ENCODE measurements at regions not wholly inside any gene's neighbourhood (a gene's known extent, or its start where the extent isn't known, plus 50 kb on each side); places are given as distances from the start of the nearest gene placed in this dataset.

DNA sequence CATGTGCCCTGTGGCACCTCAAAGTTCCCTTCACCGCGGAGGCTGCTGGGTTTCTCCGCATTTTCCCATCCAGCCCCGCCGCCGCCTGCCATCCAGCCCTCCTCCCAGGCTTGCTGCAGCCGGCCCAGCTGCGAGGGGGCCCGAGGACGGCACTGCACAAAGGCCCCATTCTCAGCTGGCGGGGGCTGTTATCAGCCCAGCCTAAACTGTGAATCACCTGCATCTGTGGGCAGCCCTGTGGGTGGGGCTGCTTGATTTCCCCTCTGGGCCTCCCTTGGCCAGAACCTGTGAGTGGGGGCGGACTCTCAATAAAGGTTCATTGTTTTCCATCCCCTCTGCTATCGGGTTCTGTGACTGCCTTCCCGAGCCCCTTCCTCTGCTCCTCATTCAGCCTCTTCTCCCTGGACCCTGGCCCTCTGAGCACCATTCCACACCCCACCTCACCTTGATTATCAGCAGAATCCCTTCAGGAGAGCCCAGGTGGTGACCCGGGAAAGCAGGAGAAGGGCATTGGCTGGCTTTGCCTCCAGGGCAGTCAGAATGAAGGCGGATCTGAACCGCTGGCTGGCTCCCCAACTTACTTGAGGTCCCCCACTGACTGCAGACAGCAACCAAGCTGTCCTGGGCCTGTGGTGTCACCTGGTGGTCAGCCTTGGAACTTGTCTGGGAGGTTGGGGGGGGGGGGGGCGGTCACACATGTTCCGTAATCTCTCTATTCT is 204.5 kb downstream of the ZFP36L2 start:
- POLR2A ChIA-PET, result no interaction called here
- CTCF ChIA-PET, result interaction anchor here (1.0 kb wide), 1 partner anchor 17 kb away, joined by 3 read pairs; no protein-coding TSS in a partner anchor
- TF ChIP-seq, protein P1, sequence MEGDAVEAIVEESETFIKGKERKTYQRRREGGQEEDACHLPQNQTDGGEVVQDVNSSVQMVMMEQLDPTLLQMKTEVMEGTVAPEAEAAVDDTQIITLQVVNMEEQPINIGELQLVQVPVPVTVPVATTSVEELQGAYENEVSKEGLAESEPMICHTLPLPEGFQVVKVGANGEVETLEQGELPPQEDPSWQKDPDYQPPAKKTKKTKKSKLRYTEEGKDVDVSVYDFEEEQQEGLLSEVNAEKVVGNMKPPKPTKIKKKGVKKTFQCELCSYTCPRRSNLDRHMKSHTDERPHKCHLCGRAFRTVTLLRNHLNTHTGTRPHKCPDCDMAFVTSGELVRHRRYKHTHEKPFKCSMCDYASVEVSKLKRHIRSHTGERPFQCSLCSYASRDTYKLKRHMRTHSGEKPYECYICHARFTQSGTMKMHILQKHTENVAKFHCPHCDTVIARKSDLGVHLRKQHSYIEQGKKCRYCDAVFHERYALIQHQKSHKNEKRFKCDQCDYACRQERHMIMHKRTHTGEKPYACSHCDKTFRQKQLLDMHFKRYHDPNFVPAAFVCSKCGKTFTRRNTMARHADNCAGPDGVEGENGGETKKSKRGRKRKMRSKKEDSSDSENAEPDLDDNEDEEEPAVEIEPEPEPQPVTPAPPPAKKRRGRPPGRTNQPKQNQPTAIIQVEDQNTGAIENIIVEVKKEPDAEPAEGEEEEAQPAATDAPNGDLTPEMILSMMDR (IDR thresholded peaks at IDR 0.05; ENCODE audit: control extremely low read depth, extremely low read depth, low read depth, missing control alignments), result no peak
- no peak for DNase-seq (ENCODE audit: extremely low spot score)

DNA sequence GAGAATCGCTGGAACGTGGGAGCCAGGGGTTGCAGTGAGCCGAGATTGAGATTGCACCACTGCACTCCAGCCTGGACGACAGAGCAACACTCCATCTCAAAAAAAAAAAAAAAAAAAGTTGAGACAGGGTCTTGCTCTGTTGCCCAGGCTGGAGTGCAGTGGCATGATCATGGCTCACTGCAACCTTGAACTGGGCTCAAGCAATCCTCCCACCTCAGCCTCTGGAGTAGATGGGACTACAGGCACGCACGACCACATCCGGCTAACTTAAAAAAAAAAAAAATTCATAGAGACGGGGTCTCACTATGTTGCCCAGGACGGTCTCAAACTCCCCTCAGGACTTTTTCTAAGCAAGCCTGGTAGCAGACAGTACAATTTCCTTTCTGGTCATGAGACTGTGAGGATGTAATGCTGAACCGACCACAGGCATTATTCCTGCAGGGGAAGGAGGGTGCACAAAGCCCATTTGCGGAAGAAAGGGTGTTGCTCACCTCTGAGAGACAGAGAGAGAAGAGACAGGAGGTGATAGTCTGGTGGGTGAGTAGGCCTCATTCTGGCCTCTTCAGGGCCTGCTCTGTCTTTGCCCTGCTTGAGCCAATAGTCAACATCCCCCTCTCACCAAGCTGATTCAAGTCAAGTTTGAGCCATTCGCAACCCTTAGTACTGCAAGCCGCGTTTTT is 205.3 kb downstream of the ZFP36L2 start:
- no peak for DNase-seq (ENCODE audit: extremely low spot score)

DNA sequence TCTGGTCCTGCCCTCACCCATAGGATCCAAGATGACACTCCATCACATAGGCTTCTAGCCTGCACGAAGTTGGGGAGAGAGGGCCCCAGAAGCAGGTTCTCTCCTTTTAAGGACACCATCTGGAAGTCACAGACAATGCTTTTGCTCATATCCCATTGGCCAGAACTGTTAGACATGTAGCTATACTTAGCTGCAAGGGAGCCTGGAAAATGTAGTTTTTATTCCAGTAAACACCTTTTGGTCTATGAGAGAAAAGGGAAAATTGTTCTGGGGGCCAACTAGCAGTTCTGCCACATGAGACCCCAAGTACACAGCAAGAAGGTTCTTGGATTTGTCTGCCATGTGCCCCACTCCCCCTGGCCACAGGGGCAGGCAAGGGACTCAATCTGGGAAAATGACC is 206.1 kb downstream of the ZFP36L2 start:
- POLR2A ChIA-PET, result no interaction called here
- CTCF ChIA-PET, result no interaction called here
- no peak for DNase-seq (ENCODE audit: extremely low spot score)
- TF ChIP-seq, protein P1 (IDR thresholded peaks at IDR 0.05; ENCODE audit: control extremely low read depth, extremely low read depth, low read depth, missing control alignments), result no peak

More for the DNA sequence above, 205.3 kb downstream of the ZFP36L2 start:
- ChIA-PET CTCF (no interaction called here), POLR2A (no interaction called here)
- TF ChIP-seq, protein P1 (IDR thresholded peaks at IDR 0.05; ENCODE audit: control extremely low read depth, extremely low read depth, low read depth, missing control alignments), result no peak

GRCh38 chr2:43019536-43020183 is 206.7 kb downstream of the ZFP36L2 start:
- ChIA-PET POLR2A (no interaction called here), CTCF (no interaction called here)
- no peak for DNase-seq (ENCODE audit: extremely low spot score)
- TF ChIP-seq, protein P1 (IDR thresholded peaks at IDR 0.05; ENCODE audit: control extremely low read depth, extremely low read depth, low read depth, missing control alignments), result no peak

DNA sequence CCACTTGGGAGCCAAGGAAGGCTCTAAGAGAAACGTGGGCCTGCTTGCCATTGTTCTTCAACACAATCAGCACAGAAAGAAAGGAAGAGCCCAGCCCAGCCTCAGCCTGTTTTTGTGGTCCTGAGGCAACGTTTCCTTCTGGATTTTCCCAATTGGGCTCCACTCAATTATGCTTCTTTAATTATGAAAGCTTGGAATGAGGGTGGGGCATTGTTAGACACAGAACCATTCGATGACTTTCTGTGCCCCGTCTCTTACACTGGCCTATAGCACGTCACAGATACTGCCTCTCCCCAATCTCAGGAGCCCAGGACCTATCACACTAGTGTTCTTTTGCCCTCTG is 207.4 kb downstream of the ZFP36L2 start:
- CTCF ChIA-PET, result no interaction called here
- DNase-seq (ENCODE audit: extremely low spot score), result no peak
- TF ChIP-seq, protein P1 (IDR thresholded peaks at IDR 0.05; ENCODE audit: control extremely low read depth, extremely low read depth, low read depth, missing control alignments), result no peak
- POLR2A ChIA-PET, result no interaction called here

- TF ChIP-seq, protein P1 (IDR thresholded peaks at IDR 0.05; ENCODE audit: control extremely low read depth, extremely low read depth, low read depth, missing control alignments), result no peak
- POLR2A ChIA-PET, result no interaction called here
- CTCF ChIA-PET, result interaction anchor here (1.4 kb wide), 1 partner anchor 10 kb away, joined by 4 read pairs; no protein-coding TSS in a partner anchor
- DNase-seq (ENCODE audit: extremely low spot score), result no peak
These were observed 208.0 kb downstream of the ZFP36L2 start for GRCh38 chr2:43018179-43019024.

Data from GM10248 (cell line).